NCI-H2029 treated with DMSO at 0.1 percent for 48 hours (cell line): ENCODE measurements at regions not wholly inside any gene's neighbourhood (a gene's known extent, or its start where the extent isn't known, plus 50 kb on each side); places are given as distances from the start of the nearest gene placed in this dataset.

Source experiments
- DNase-seq: peaks from one replicate; lab custom pipeline; 2025; lab: John Stamatoyannopoulos, UW

DNA sequence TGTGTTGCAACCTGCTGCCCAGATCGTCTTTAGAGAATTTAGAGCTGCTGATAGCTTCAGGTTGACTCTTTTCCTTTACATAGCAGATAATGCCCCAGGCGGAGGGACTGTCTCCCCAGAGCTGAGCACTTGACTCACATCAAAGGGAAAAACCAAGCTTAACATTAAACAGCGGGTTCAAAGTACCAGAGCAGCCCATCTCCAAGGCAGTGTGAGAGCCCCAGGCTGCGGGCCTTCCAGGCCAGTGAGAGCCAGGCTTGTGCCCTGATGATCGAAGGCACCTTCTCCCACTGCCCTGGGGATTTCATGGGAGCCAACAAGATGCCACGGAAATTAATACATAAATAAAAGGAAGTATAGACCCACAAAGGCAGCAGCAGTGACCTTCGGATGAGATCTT is 275.6 kb downstream of the XXYLT1 start:
- DNase-seq: no peak

DNA sequence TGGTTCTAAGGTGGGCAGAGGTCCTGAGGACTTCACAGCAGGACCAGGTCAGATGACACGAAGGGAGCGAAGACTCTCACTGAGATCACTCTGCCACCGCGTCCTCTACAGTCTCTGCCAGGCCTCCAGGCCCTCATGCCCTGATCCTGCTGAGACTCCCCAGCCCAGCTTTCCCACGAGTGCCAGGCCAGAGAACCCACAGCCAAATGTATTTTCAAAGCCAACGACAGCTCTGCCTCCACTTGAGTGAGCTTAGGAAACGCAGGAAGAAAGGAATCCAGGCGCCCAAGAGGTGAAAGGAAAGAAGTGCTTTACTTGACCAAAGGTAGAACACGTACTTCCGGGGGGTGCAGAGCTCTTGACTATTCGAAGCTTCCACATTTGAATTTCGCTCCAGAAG is 275.0 kb downstream of the XXYLT1 start:
- DNase-seq: no peak

DNA sequence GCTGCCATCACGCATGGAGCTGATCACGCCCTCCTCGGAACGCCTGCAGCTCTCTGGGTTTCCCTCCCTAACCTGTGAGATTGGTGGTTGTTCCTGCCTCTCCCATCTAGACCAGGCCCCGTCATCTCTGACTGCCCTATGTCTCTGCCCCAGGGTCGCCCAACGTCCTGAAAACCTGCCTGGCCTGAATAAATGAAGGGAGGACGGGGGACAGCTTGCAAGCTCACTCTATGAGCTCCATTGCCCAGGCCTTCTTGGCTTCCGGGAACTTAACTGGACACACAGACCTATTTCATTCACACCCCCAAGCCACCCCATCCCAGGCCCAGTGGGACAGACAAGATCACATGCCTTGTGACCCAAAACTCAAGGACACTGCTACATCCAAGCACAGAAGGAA is 274.2 kb downstream of the XXYLT1 start:
- no peak for DNase-seq

GRCh38 chr3:194998417-194998816 is 272.5 kb downstream of the XXYLT1 start:
- DNase-seq: no peak

GRCh38 chr3:194998948-194999347 is 272.0 kb downstream of the XXYLT1 start:
- DNase-seq: no peak

DNA sequence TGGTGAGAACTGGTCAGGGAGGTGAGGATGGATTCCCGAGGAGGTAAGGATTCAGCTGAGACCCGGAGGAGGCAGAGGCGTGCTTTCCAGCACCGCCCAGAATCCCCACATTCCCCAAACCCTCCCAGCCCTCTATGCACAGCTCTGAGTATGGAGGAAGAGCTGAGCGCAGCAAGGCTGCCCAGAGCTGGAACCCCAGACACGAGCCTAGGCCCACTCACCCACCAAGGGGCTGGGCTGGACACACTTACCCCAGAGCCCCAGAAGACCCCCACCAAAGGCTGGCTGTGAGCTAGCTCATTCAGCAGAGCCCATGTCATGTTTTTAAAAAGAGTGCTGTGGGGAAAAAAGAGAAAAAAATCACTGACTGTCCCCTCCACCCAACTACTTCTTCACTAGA is 271.5 kb downstream of the XXYLT1 start:
- no peak for DNase-seq

GRCh38 chr3:195001261-195001660 is 269.7 kb downstream of the XXYLT1 start:
- no peak for DNase-seq

DNA sequence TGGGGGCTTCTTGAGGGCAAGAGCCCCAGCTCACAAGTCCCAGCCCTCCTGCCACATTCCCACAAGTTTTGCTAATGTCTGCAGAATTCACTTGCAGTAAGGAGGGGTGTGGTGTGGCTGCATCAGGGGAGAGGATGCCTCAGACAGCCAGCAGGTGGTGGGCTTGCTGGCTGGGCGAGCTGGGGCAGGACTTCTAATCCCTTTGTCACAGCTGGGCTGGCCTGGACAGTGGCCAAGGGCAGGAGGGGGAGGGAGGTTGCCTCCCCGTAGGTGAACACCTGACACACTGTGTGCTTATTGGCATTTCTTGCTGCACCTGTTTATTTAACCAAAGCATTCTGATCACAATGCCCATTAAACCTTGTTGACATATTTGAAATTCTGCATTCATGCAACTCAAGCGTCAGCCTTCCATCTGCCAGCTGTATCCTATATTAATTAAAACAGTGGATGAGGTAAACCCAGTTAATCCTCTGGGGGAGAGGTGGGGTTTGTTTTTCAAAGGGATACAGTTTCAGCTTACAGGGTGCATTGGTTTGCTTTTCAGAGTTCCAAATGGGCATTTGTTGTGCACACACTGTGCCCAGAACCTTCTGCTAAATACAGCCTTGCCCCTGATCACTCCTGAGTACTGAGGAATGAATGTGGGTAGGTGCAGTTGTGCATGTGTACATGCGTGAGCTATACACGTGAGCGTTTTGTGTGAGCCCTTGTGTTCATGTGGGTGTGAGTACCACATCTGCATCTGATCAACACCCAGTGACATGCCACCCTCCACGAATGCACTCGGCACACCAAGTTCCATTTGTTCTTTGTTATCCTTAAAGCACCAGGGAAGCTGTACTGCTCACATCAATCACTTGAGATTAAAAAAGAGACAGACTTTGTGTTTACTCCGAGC is 268.7 kb downstream of the XXYLT1 start:
- peak; percentile 88 for DNase-seq

- no peak for DNase-seq
These were observed 267.7 kb downstream of the XXYLT1 start for GRCh38 chr3:195003006-195003892.

DNA sequence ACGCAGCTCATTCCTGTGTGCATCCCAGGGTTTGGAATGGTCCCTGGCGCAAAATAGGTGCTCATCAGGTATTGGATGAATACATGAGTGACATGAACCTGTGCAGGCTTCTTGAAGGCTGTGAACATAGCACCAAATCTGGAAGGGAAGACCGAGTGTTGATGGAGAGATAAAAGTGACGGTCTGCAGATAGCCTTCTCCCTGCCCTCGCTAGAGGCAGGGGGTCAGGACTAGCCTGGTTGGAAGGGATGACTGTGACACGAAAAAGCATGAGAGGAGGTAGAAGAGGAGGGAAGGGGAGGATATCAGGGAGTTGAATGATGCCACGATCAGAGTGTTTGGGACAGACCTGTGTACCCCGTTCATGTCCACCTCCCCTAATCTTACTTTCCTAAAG is 267.1 kb downstream of the XXYLT1 start:
- DNase-seq: no peak

GRCh38 chr3:195004512-195005250 is 266.3 kb downstream of the XXYLT1 start:
- DNase-seq: no peak

DNA sequence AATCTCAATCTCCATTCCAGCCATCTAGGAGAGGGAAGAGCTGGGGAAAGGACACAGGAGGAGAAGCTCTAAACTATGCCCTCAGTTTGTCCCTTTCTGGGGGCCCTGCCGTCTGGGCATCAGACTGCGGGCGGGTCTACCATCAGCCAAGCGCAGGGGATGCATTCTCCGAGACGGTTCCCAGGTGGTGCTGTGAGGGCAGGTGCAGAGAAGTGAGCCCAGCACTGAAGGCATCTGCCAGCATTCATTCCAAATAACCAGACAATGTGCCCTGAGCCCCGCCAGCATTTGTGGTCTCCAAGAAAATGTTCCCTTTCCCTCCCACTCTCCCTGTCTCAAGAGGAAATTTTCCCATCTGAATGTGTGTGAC is 265.7 kb downstream of the XXYLT1 start:
- no peak for DNase-seq

DNA sequence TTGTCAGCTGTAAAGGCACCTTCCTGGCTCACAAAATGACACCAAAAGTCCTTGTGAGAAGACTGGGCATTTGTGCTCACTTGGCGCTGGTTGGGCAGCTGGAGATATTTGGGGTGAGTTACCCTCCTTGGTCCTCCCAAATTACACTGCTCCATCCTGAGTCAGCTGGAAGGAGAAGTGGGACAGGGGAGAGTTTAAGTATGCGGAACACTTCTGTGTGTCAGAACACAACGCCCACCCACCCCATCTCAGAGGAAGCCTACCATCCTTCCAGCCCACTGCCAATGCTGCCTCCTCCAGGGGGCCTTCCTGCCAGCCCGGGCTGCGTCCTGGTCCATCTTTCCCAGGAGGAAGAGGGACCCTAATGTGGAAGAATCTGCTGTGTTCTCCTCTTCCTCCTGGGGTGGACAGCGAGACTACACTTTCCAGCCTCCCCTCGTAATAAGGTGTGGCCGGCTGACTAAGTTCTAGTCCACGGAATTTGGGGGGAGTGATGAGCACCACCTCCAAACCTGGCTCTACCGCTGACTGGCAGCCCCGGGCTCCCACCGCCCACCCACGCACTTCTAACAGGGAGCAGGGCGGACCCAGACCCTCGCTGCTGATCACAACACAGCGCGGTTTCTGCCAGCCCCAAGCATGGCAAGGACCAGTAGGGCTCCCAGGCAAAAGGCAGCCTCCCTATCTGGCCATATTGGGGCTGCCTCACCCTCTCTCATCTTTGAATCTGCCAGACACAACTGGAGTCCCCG is 265.0 kb downstream of the XXYLT1 start:
- DNase-seq: no peak

GRCh38 chr3:195007151-195007550 is 263.8 kb downstream of the XXYLT1 start:
- no peak for DNase-seq

DNA sequence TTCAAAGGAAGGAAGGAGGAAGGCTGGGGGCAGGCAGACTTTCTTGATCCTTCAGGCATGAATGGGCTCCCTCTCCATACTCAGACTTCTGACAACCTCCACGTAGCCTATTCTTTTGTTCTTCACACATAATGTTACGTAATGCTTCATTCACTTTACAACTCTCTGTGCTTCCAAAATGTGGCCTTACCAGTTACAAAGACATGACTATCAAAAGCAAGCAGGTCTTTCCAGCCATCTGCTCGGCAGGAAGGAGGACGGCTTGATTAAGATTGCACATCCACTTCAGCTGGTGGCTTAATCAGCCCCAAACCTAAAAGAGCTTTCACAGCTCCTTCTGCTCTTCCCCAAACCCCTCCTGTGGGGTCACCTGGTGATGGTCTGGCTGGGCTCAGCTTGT is 263.2 kb downstream of the XXYLT1 start:
- no peak for DNase-seq

DNA sequence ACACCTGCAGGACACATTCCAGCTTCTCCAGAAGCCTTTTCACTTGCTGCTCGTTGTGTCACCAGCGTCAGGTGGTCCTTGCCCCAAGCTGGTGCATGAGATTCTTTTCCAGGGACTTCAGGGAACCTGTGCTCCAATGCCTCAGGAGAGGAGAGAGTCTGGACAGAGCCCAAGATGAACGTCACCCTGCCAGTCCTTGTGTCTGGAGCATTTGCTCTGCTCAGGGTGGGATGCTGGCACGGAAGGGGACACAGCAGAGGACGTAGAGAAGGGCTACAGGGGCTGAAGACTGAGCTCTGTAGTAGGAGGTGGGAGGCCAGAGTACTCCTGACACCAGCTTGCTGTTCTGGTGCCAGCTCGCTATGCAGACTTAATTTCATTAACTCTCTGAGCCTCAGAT is 262.1 kb downstream of the XXYLT1 start:
- DNase-seq: no peak

DNA sequence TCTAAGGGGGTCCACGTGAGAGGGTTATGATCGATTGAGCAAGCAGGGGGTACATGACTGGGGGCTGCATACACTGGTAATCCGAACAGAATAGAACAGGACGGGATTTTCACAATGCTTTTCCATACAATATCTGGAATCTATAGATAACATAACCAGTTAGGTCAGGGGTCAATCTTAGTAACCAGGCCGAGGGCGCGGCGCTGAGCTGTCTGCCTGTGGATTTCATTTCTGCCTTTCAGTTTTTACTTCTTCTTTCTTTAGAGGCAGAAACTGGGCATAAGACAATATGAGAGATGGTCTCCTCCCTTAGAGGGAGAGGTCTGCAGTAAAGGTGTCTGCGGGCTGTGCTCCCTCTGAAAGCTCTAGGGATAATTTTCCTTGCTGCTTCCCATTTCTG is 261.3 kb downstream of the XXYLT1 start:
- DNase-seq: no peak

DNA sequence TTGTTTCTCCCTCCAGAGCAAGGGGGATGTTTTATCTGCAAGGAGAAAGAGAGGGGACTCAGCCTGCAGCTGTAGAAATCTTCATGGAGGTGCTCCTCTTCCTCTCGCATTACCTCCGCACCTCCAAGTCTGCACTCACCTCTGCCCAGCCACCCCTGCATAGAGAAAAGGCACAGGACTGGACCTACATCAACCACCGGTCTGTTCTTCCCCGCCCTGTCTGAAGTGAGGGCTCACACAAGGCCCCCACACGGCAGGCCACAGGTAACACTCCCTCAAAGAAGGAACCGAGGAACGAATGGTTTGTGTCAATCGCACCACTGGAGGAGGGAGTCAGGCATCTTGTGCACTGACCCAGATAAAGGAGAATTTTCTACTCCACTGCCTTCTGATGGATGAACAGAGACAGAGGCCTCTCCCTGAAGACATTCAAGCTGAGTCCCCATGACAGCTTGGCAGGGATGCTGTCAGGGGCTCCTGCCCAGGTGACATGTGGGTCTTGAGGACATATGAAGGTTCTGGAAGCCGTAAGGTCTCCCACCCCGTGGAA is 260.3 kb downstream of the XXYLT1 start:
- no peak for DNase-seq

DNA sequence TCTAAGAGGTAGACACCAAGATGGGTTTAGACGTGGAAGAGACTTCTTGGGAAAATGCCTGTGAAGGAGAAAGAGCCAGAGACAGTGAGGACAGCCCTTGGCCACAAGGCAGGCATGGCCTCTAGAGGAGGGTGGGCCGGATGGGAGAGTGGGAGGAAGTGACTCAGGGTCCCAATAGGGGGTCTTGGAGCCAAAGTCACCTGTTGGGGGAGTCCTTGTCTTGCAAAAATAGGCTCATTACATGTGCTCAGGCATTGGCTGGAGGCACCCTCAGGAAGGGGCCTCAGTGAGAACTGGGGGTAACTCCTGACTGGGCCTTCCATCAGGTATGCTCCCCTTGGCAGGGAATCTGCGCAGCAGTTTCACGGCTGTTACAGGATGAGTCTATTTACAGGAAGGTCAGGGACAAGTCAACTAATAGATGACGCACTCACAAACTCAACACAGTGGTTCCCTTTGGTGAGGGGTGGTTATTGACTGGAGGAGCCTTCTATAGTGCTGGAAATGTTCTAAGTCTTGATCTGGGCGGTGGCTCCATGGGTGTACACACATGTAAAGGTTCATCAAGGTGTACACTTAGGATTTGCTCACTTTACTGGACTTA is 259.6 kb downstream of the XXYLT1 start:
- no peak for DNase-seq

- no peak for DNase-seq
These were observed 258.9 kb downstream of the XXYLT1 start for GRCh38 chr3:195012100-195012499.

GRCh38 chr3:195012571-195012970 is 258.4 kb downstream of the XXYLT1 start:
- no peak for DNase-seq
